SK-N-SH (cell line): ENCODE measurements at regions not wholly inside any gene's neighbourhood (a gene's known extent, or its start where the extent isn't known, plus 50 kb on each side); places are given as distances from the start of the nearest gene placed in this dataset.

Source experiments
- CTCF ChIA-PET: fragments of 300-600, 350-600 bp; formaldehyde crosslinking; extraction: SDS; loops from one replicate; lab custom pipeline; 2021; lab: Yijun Ruan, JAX
- POLR2A ChIA-PET: fragments of 350-600 bp; sonication (Branson Sonifier 250); formaldehyde crosslinking; extraction: SDS; loops from one replicate; lab custom pipeline; 2020; ENCODE audit warnings: antibody characterized with exemption, inconsistent platforms; lab: Yijun Ruan, JAX
- DNase-seq: peaks from one replicate; pipeline ENCODE4 v3.0.0; 2012
- H2AFZ ChIP-seq: fragments of 200-600 bp; sonication (generic); 2 replicates; pipeline ENCODE4 v1.8.1; 2016; ENCODE audit warnings: antibody characterized with exemption, mild to moderate bottlenecking, low read depth
- H3F3A ChIP-seq: fragments of 200-600 bp; sonication (generic); replicated peaks from 2 replicates; pipeline ENCODE3; 2016; ENCODE audit warnings: antibody characterized with exemption, mild to moderate bottlenecking; ENCODE audit not compliant: insufficient read depth
- H3K27ac ChIP-seq, 2 experiments: fragments of 200-500 bp in 1 of 2; fragments of 200-600 bp in 1 of 2; sonication (Bioruptor generic) in 1 of 2; sonication (generic), shearing (Covaris generic) in 1 of 2; 2 replicates each; pipeline versions ENCODE4 v1.5.1 to v1.6.1; 2014 to 2016; ENCODE audit warnings: low read depth in 2 of 2, inconsistent platforms in 1 of 2, low read length in 1 of 2, mild to moderate bottlenecking in 1 of 2, mixed read lengths in 1 of 2
- H3K27me3 ChIP-seq: fragments of 200-600 bp; sonication (generic), shearing (Covaris generic); 2 replicates; pipeline ENCODE4 v1.6.1; 2016; ENCODE audit warnings: mixed run types; ENCODE audit not compliant: insufficient read depth
- H3K36me3 ChIP-seq, 2 experiments: fragments of 200-500 bp in 1 of 2; fragments of 200-600 bp in 1 of 2; sonication (Bioruptor generic) in 1 of 2; sonication (generic) in 1 of 2; replicated peaks in 1 of 2; 2 replicates each; pipeline versions ENCODE3 to v1.5.1; 2014 to 2016; ENCODE audit warnings: low read length in 1 of 2, mild to moderate bottlenecking in 1 of 2; ENCODE audit not compliant: insufficient read depth in 2 of 2, control insufficient read depth in 1 of 2
- H3K4me1 ChIP-seq, 2 experiments: fragments of 200-500 bp in 1 of 2; fragments of 200-600 bp in 1 of 2; sonication (Bioruptor generic) in 1 of 2; sonication (generic), shearing (Covaris generic) in 1 of 2; 2 replicates each; pipeline versions ENCODE4 v1.5.1 to v1.6.1; 2014 to 2016; ENCODE audit warnings: low read depth in 1 of 2, low read length in 1 of 2, mixed run types in 1 of 2; ENCODE audit not compliant: insufficient read depth in 2 of 2, control insufficient read depth in 1 of 2
- H3K4me2 ChIP-seq: fragments of 200-600 bp; sonication (generic), shearing (Covaris generic); 2 replicates; pipeline ENCODE4 v1.6.1; 2017; ENCODE audit warnings: mixed run types
- H3K4me3 ChIP-seq, 2 experiments: fragments of 200-500 bp in 1 of 2; fragments of 200-600 bp in 1 of 2; sonication (Bioruptor generic) in 1 of 2; sonication (generic), shearing (Covaris generic) in 1 of 2; 2 replicates each; pipeline versions ENCODE4 v1.5.1 to v1.8.1; 2014 to 2016; ENCODE audit warnings: low read depth in 2 of 2, inconsistent platforms in 1 of 2, low read length in 1 of 2, mild to moderate bottlenecking in 1 of 2, mixed read lengths in 1 of 2, moderate library complexity in 1 of 2
- H3K79me2 ChIP-seq: fragments of 200-600 bp; sonication (generic); 2 replicates; pipeline ENCODE4 v1.8.1; 2017; ENCODE audit warnings: mild to moderate bottlenecking; ENCODE audit not compliant: insufficient read depth
- H3K9ac ChIP-seq: fragments of 200-600 bp; sonication (generic); 2 replicates; pipeline ENCODE4 v1.6.1; 2017; ENCODE audit warnings: mixed run types
- H3K9me2 ChIP-seq: fragments of 200-600 bp; sonication (generic); 2 replicates; pipeline ENCODE4 v1.6.1; 2017; ENCODE audit warnings: mixed run types
- H3K9me3 ChIP-seq: fragments of 200-600 bp; sonication (generic); 2 replicates; pipeline ENCODE4 v1.6.1; 2017; ENCODE audit warnings: mixed run types, mild to moderate bottlenecking, moderate library complexity
- H4K20me1 ChIP-seq: fragments of 200-600 bp; sonication (generic); 2 replicates; pipeline ENCODE4 v1.6.1; 2017; ENCODE audit warnings: mild to moderate bottlenecking, mixed run types; ENCODE audit not compliant: insufficient read depth
- CHD2 ChIP-seq: fragments of 150-350 bp; IDR thresholded peaks from 2 replicates; pipeline ENCODE4 v1.6.1; 2018; ENCODE audit warnings: low read length; ENCODE audit not compliant: partially characterized antibody
- ELF1 ChIP-seq: IDR thresholded peaks from 2 replicates; pipeline ENCODE4 v1.4.0; 2012
- EZH2phosphoT487 ChIP-seq: fragments of 200-600 bp; sonication (generic); IDR thresholded peaks from 2 replicates; pipeline ENCODE4 v1.6.1; 2017; ENCODE audit warnings: low read depth, mixed run types, mild to moderate bottlenecking, antibody characterized with exemption, moderate library complexity, borderline replicate concordance
- FOSL2 ChIP-seq: IDR thresholded peaks from 2 replicates; pipeline ENCODE4 v1.4.0; 2012; ENCODE audit warnings: low read depth, mild to moderate bottlenecking, moderate library complexity, borderline replicate concordance
- FOXM1 ChIP-seq: IDR thresholded peaks from 2 replicates; pipeline ENCODE4 v1.4.0; 2012; ENCODE audit warnings: low read depth, mild to moderate bottlenecking
- GABPA ChIP-seq: IDR thresholded peaks from 2 replicates; pipeline ENCODE4 v1.4.0; 2012; ENCODE audit warnings: low read depth, mild to moderate bottlenecking
- GATA2 ChIP-seq: sonication (generic); formaldehyde crosslinking; IDR thresholded peaks from 2 replicates; pipeline ENCODE4 v1.5.0; 2020; ENCODE audit warnings: mild to moderate bottlenecking, missing genetic modification reagents
- NRF1 ChIP-seq: IDR thresholded peaks from 2 replicates; pipeline ENCODE4 v1.6.1; 2012; ENCODE audit warnings: low read depth, mild to moderate bottlenecking, low read length
- PBX3 ChIP-seq: IDR thresholded peaks from 2 replicates; pipeline ENCODE4; 2012
- RAD21 ChIP-seq: IDR thresholded peaks from 2 replicates; pipeline ENCODE4 v1.6.1; 2012; ENCODE audit warnings: mild to moderate bottlenecking, low read length
- RCOR1 ChIP-seq: fragments of 150-350 bp; IDR thresholded peaks from 2 replicates; pipeline ENCODE4 v1.6.1; 2017; ENCODE audit warnings: antibody characterized with exemption, low read length
- REST ChIP-seq: IDR thresholded peaks from 2 replicates; pipeline ENCODE4 v1.6.1; 2012; ENCODE audit warnings: mild to moderate bottlenecking, low read depth, low read length, moderate library complexity
- RXRA ChIP-seq: IDR thresholded peaks from 2 replicates; pipeline ENCODE4 v1.4.0; 2012; ENCODE audit warnings: low read depth, mild to moderate bottlenecking, borderline replicate concordance
- TEAD4 ChIP-seq: IDR thresholded peaks from 2 replicates; pipeline ENCODE4 v1.4.0; 2012; ENCODE audit warnings: mild to moderate bottlenecking, borderline replicate concordance; ENCODE audit not compliant: insufficient read depth
- YY1 ChIP-seq: IDR thresholded peaks from 2 replicates; pipeline ENCODE4 v1.4.0; 2012; ENCODE audit warnings: low read depth, mild to moderate bottlenecking
- WGBS: methylation state at CpG from one replicate; pipeline ENCODE4 v1.1.6; 2017; ENCODE audit warnings: low lambda C conversion rate; 5-methylcytosine and 5-hydroxymethylcytosine counted together
- TF ChIP-seq, protein P1 (sequence below): fragments of 150-350 bp; IDR thresholded peaks from 2 replicates; pipeline ENCODE4 v1.6.1; 2017; ENCODE audit warnings: antibody characterized with exemption, low read length, low read depth, borderline replicate concordance

DNA sequence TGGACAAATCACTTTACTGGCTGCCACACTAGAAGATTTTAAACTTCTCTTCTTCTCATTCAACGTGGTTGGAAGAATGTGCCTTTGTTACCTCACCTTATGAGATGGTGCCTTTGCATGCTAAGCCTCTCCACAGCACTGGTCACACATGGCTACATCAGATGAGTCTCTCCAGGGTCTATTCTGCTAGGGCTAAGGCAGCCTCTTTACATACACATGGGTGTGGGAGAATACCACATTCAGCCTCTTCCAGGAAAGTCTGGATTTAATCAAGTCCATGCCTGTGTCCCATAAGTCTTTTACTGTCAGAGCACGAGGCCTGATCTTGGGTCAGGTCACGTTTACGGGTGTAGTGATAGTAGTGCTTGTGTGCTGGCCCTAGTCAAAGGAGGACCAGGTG is 701.5 kb downstream of the SORCS3 start (continued):
- TF ChIP-seq PBX3 (no peak), CHD2 (no peak), NRF1 (no peak)

GRCh38 chr10:105339669-105340068 is 698.6 kb downstream of the SORCS3 start:
- CTCF ChIA-PET, result no interaction called here
- DNase-seq, result no peak
- Histone ChIP-seq H3K27ac (no peak overlapping the region), H3K4me3 (no peak overlapping the region), H3K4me2 (no peak overlapping the region), H4K20me1 (no peaks in the 10 kb centered on the region), H3K9ac (no peak overlapping the region), H3K27me3 (no peaks in the 10 kb centered on the region), H3K9me3 (no peaks in the 10 kb centered on the region), H2AFZ (no peak overlapping the region), H3F3A (no peaks in the 10 kb centered on the region), H3K79me2 (no peaks in the 10 kb centered on the region), H3K4me1 (peaks cover 0 to 3% of the 10 kb centered on the region in 2 experiments; a peak in 1 of 4 replicates), H3K36me3 (no peaks in the 10 kb centered on the region), H3K9me2 (no peaks in the 10 kb centered on the region)
- whole genome bisulfite sequencing, result 33% methylated on average over 1 of the region's 1 CpG
- no peak for TF ChIP-seq NRF1
- no peak for TF ChIP-seq FOSL2
- TF ChIP-seq ELF1, result no peak
- TF ChIP-seq YY1, result no peak
- POLR2A ChIA-PET, result no interaction called here

GRCh38 chr10:105328503-105329133 is 687.5 kb downstream of the SORCS3 start:
- 10% methylated on average over 1 of the region's 1 CpG for WGBS

More at GRCh38 chr10:105328503-105329133, 687.5 kb downstream of the SORCS3 start:
- no peak overlapping the region for H3K4me3 ChIP-seq
- H3F3A ChIP-seq, result no peaks in the 10 kb centered on the region
- no peak overlapping the region for H2AFZ ChIP-seq
- no peaks in the 10 kb centered on the region for H3K9me2 ChIP-seq
- no peaks in the 10 kb centered on the region for H3K79me2 ChIP-seq
- no peaks in the 10 kb centered on the region for H3K36me3 ChIP-seq
- H3K4me1 ChIP-seq, result no peaks in the 10 kb centered on the region
- TF ChIP-seq GATA2 (CRISPR knock-in tag) (no peak), YY1 (no peak), FOXM1 (no peak), ELF1 (no peak), GABPA (no peak), TEAD4 (no peak), RXRA (no peak), CHD2 (no peak), REST (no peak), EZH2phosphoT487 (no peak), RCOR1 (no peak), RAD21 (no peak)
- TF ChIP-seq, protein P1, sequence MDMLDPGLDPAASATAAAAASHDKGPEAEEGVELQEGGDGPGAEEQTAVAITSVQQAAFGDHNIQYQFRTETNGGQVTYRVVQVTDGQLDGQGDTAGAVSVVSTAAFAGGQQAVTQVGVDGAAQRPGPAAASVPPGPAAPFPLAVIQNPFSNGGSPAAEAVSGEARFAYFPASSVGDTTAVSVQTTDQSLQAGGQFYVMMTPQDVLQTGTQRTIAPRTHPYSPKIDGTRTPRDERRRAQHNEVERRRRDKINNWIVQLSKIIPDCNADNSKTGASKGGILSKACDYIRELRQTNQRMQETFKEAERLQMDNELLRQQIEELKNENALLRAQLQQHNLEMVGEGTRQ, result no peak
- no peak overlapping the region for H3K9ac ChIP-seq
- no peak overlapping the region for H3K27ac ChIP-seq
- H3K27me3 ChIP-seq, result no peaks in the 10 kb centered on the region
- ChIA-PET CTCF (no interaction called here), POLR2A (no interaction called here)
- DNase-seq, result no peak
- H3K9me3 ChIP-seq, result peaks cover 3% of the 10 kb centered on the region; the same call in 1 of the 2 replicates
- no peak overlapping the region for H3K4me2 ChIP-seq
- no peaks in the 10 kb centered on the region for H4K20me1 ChIP-seq
